Colonic mucosa (tissue), 4 donors: ENCODE measurements at regions not wholly inside any gene's neighbourhood (a gene's known extent, or its start where the extent isn't known, plus 50 kb on each side); places are given as distances from the start of the nearest gene placed in this dataset.
"Not testable (repeated sequence)": the region's sequence is repeated elsewhere in the genome, so short reads cannot be mapped to it uniquely, and the experiment has no call there.

Experiments
- DNase-seq: peaks from one replicate; pipeline ENCODE4 v3.0.0-alpha.2; 2020
- H3K27ac ChIP-seq: fragments of 200-600 bp; one replicate; pipeline ENCODE4 v1.8.0; 2021
- H3K27me3 ChIP-seq: fragments of 200-600 bp; one replicate; pipeline ENCODE4 v1.8.0; 2021
- H3K36me3 ChIP-seq: fragments of 200-600 bp; one replicate; pipeline ENCODE4 v1.8.0; 2021
- H3K4me1 ChIP-seq: fragments of 200-600 bp; one replicate; pipeline ENCODE4 v1.8.0; 2021; ENCODE audit warnings: mild to moderate bottlenecking
- H3K4me3 ChIP-seq: fragments of 200-600 bp; one replicate; pipeline ENCODE4 v1.8.0; 2021
- H3K9ac ChIP-seq, 2 donors: one replicate each; pipeline ENCODE4 v1.7.0; 2013; ENCODE audit warnings: control low read depth in 2 of 2, low read depth in 2 of 2, low read length in 2 of 2
- H3K9me3 ChIP-seq: fragments of 200-600 bp; one replicate; pipeline ENCODE4 v1.8.0; 2021
- intact Hi-C: fragments of 100-400 bp; cut with DNase I; formaldehyde crosslinking; loops from one replicate; pipeline ENCODE4 v1.14.1; 2022
- TF ChIP-seq, protein P1 (sequence below): fragments of 200-600 bp; IDR thresholded peaks from one replicate; pipeline ENCODE4 v1.8.0; 2022; ENCODE audit warnings: antibody characterized with exemption, mild to moderate bottlenecking
- donor health status: healthy.
- donor health status: DM: no; HTN: no; CAD: no.
- donor health status: DM: no; HTN: no; CAD: no.

DNA sequence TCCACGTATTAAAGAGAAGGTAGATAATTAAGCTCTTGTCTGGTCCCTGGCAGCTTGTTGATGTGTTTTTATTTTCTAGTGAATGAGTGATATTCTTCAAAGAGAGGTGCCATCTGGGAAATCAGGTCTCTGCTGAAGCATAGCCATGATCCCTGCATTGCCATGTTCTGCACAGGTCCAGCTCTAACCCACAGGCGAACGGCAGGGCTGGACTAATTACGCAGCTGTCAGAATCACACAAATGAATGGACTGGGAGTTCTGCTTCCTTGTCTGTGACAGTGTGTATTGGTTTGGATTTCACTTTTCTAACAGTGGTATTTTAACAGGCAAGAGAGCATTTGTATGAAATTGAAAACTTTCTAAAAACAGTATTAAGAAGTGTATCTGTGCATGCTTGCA lies 235.6 kb downstream of the FAT3 start:
- no peak overlapping the region for H3K4me3 ChIP-seq
- H3K9me3 ChIP-seq, result no peaks in the 10 kb centered on the region
- no peaks in the 10 kb centered on the region for H3K27me3 ChIP-seq
- no peak for DNase-seq
- no peak overlapping the region for H3K27ac ChIP-seq
- TF ChIP-seq, protein P1, sequence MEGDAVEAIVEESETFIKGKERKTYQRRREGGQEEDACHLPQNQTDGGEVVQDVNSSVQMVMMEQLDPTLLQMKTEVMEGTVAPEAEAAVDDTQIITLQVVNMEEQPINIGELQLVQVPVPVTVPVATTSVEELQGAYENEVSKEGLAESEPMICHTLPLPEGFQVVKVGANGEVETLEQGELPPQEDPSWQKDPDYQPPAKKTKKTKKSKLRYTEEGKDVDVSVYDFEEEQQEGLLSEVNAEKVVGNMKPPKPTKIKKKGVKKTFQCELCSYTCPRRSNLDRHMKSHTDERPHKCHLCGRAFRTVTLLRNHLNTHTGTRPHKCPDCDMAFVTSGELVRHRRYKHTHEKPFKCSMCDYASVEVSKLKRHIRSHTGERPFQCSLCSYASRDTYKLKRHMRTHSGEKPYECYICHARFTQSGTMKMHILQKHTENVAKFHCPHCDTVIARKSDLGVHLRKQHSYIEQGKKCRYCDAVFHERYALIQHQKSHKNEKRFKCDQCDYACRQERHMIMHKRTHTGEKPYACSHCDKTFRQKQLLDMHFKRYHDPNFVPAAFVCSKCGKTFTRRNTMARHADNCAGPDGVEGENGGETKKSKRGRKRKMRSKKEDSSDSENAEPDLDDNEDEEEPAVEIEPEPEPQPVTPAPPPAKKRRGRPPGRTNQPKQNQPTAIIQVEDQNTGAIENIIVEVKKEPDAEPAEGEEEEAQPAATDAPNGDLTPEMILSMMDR, result no peak
- no peaks in the 10 kb centered on the region for H3K36me3 ChIP-seq
- intact Hi-C loops, result no loop called here
- H3K4me1 ChIP-seq, result no peaks in the 10 kb centered on the region
- no peak overlapping the region for H3K9ac ChIP-seq

DNA sequence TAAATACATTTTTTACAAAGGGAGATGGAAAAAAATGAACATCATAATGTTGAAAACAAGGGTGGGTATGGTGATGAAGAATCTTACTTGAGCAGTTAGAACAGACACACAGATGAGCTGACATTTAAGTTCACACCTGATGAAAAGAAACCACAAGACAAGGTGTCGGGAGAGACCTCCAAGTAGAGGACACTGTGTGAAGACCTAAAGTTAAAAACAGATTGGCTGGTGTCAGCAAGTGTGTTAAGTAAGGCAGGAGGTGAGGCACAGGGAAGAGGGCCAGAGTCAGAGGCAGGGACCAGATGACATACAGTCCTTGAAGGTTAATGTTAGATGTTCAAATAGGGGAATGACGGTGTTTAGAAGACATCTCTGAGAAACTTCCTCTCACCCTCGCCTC lies 236.8 kb downstream of the FAT3 start:
- intact Hi-C loops, result no loop called here
- Histone ChIP-seq H3K9me3 (no peaks in the 10 kb centered on the region), H3K27me3 (no peaks in the 10 kb centered on the region), H3K9ac (no peak overlapping the region), H3K4me1 (no peaks in the 10 kb centered on the region), H3K27ac (no peak overlapping the region), H3K4me3 (no peak overlapping the region), H3K36me3 (no peaks in the 10 kb centered on the region)
- no peak for DNase-seq
- TF ChIP-seq, protein P1, result no peak

DNA sequence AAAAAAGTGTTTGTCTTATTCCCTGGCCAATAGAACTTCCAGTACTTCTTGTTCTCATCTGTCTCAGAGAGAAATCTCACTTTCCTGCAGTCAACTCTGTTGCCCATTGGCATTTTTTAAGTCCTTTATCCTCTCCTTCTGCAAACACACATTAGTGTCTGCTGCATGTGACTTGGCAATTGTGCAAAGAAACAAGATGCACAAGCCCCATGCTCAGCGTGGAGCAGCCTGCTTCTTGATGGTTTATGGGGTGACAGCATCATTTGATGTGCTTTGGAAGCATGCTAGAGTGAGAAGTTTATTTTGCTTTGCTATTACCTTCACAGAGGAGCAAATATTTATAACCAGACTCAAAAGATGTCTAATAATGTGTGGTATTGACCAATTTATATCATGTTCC lies 238.2 kb downstream of the FAT3 start:
- H3K27me3 ChIP-seq, result no peaks in the 10 kb centered on the region
- no peak overlapping the region for H3K4me3 ChIP-seq
- H3K36me3 ChIP-seq, result no peaks in the 10 kb centered on the region
- no peak overlapping the region for H3K9ac ChIP-seq
- no peaks in the 10 kb centered on the region for H3K9me3 ChIP-seq
- H3K4me1 ChIP-seq, result no peaks in the 10 kb centered on the region
- TF ChIP-seq, protein P1, result no peak
- intact Hi-C loops, result no loop called here
- no peak for DNase-seq
- H3K27ac ChIP-seq, result no peak overlapping the region

DNA sequence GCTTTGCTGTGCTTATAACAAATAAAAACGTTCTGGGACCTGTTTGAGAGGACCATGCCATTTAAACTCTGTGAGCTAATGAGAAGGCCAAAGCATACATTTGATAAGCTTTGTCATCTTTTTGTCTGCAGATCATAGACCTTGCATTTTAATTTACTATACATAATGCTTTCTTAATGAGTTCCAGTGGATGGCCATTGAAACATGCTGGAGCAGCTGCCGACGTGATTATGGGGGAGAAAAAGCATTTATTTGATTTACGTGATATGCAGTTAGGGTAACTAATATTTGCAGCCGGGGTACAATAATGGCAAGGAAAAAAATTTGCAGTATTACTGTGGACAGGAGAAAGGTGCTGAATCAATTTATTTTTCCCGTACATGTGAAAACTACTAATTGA lies 240.2 kb downstream of the FAT3 start:
- Histone ChIP-seq H3K27me3 (no peaks in the 10 kb centered on the region), H3K4me3 (no peak overlapping the region), H3K9ac (no peak overlapping the region), H3K9me3 (no peaks in the 10 kb centered on the region), H3K27ac (no peak overlapping the region), H3K36me3 (no peaks in the 10 kb centered on the region), H3K4me1 (no peaks in the 10 kb centered on the region)
- intact Hi-C loops, result no loop called here
- no peak for DNase-seq
- TF ChIP-seq, protein P1, result no peak

DNA sequence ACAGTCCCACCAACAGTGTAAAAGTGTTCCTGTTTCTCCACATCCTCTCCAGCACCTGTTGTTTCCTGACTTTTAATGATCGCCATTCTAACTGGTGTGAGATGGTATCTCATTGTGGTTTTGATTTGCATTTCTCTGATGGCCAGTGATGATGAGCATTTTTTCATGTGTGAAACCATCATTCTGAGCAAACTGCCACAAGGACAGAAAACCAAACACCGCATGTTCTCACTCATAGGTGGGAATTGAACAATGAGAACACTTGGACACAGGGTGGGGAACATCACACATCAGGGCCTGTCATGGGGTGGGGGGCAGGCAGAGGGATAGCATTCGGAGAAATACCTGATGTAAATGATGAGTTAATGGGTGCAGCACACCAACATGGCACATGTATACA lies 240.8 kb downstream of the FAT3 start:
- H3K9me3 ChIP-seq, H3K4me3 ChIP-seq, H3K27ac ChIP-seq, H3K4me1 ChIP-seq, intact Hi-C loops, DNase-seq, H3K27me3 ChIP-seq, H3K9ac ChIP-seq, H3K36me3 ChIP-seq: not testable (repeated sequence)

DNA sequence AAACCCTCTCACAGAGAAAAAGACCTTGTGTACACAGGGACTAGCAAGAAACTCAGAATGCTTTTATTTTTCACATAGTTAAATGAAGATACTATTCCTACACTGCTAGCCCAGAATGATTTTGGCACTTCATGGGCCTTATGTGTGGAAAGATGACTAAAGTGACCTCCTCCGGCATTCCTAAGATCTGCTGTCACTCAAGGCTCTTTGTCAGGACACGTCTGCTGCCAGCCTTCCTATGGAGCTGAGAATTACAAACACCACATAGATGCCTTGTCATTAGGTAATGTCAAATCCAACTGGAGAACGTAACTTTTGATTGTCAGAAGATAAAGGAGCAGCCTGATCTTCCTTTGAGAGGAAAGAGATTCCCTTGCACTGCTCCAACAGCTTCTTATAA lies 249.1 kb downstream of the FAT3 start:
- TF ChIP-seq, protein P1, result no peak
- H3K9me3 ChIP-seq, result no peaks in the 10 kb centered on the region
- H3K4me1 ChIP-seq, result no peaks in the 10 kb centered on the region
- H3K4me3 ChIP-seq, result no peak overlapping the region
- intact Hi-C loops, result no loop called here
- no peaks in the 10 kb centered on the region for H3K27me3 ChIP-seq
- H3K36me3 ChIP-seq, result no peaks in the 10 kb centered on the region
- H3K9ac ChIP-seq, result no peak overlapping the region
- H3K27ac ChIP-seq, result no peak overlapping the region
- DNase-seq, result no peak
